Subcutaneous abdominal adipose tissue (tissue), 5 donors: ENCODE measurements at regions not wholly inside any gene's neighbourhood (a gene's known extent, or its start where the extent isn't known, plus 50 kb on each side); places are given as distances from the start of the nearest gene placed in this dataset.

Source experiments
- H3K27ac ChIP-seq: one replicate; pipeline ENCODE4 v1.7.0; 2013; ENCODE audit warnings: low read depth, mild to moderate bottlenecking, inconsistent platforms, low read length, moderate library complexity
- H3K27me3 ChIP-seq, 5 donors: one replicate each; pipeline ENCODE4 v1.7.0; 2013; ENCODE audit warnings: low read length in 5 of 5, inconsistent platforms in 1 of 5; ENCODE audit not compliant: control insufficient read depth in 5 of 5, insufficient read depth in 4 of 5
- H3K36me3 ChIP-seq, 5 donors: one replicate each; pipeline ENCODE4 v1.7.0; 2013; ENCODE audit warnings: low read length in 5 of 5; ENCODE audit not compliant: control insufficient read depth in 5 of 5, insufficient read depth in 5 of 5
- H3K4me1 ChIP-seq, 5 donors: one replicate each; pipeline ENCODE4 v1.7.0; 2013; ENCODE audit warnings: low read length in 5 of 5, mild to moderate bottlenecking in 3 of 5, moderate library complexity in 1 of 5; ENCODE audit not compliant: control insufficient read depth in 5 of 5, insufficient read depth in 5 of 5
- H3K4me3 ChIP-seq, 5 donors: one replicate each; pipeline ENCODE4 v1.7.0; 2013; ENCODE audit warnings: low read length in 5 of 5, low read depth in 1 of 5
- H3K9ac ChIP-seq, 5 donors: one replicate each; pipeline ENCODE4 v1.7.0; 2013; ENCODE audit warnings: low read length in 5 of 5, mild to moderate bottlenecking in 4 of 5, moderate library complexity in 3 of 5
- H3K9me3 ChIP-seq, 5 donors: one replicate each; pipeline ENCODE4 v1.7.0; 2013; ENCODE audit warnings: low read length in 5 of 5; ENCODE audit not compliant: control insufficient read depth in 5 of 5
- donor health status: healthy.
- donor health status: healthy.
- donor health status: healthy.
- donor health status: healthy.
- donor health status: healthy.

GRCh38 chr14:22422238-22422637, 166.8 kb downstream of the DAD1 start:
- no peaks in the 10 kb centered on the region for H3K27me3 ChIP-seq
- H3K4me3 ChIP-seq, result no peak overlapping the region
- H3K9me3 ChIP-seq, result no peaks in the 10 kb centered on the region
- H3K9ac ChIP-seq, result no peak overlapping the region
- H3K4me1 ChIP-seq, result peaks cover 0 to 2% (median under 1%) of the 10 kb centered on the region in 5 donors
- no peak overlapping the region for H3K27ac ChIP-seq
- H3K36me3 ChIP-seq, result no peaks in the 10 kb centered on the region

GRCh38 chr14:22420598-22421186, 168.3 kb downstream of the DAD1 start:
- Histone ChIP-seq H3K9me3 (no peaks in the 10 kb centered on the region), H3K4me3 (no peak overlapping the region), H3K36me3 (no peaks in the 10 kb centered on the region), H3K27me3 (no peaks in the 10 kb centered on the region), H3K4me1 (no peaks in the 10 kb centered on the region), H3K27ac (no peak overlapping the region), H3K9ac (no peak overlapping the region)

- H3K4me1 ChIP-seq, result no peaks in the 10 kb centered on the region
- H3K4me3 ChIP-seq, result no peak overlapping the region
- H3K27ac ChIP-seq, result no peak overlapping the region
- no peaks in the 10 kb centered on the region for H3K9me3 ChIP-seq
- no peak overlapping the region for H3K9ac ChIP-seq
- H3K36me3 ChIP-seq, result no peaks in the 10 kb centered on the region
- H3K27me3 ChIP-seq, result no peaks in the 10 kb centered on the region
Measured at GRCh38 chr14:22419620-22420019, 169.4 kb downstream of the DAD1 start.

GRCh38 chr14:22418631-22419030, 170.4 kb downstream of the DAD1 start:
- H3K4me1 ChIP-seq, result no peaks in the 10 kb centered on the region

GRCh38 chr14:22417914-22418313, 171.1 kb downstream of the DAD1 start:
- no peak overlapping the region for H3K4me3 ChIP-seq
- no peaks in the 10 kb centered on the region for H3K36me3 ChIP-seq
- no peak overlapping the region for H3K27ac ChIP-seq
- H3K4me1 ChIP-seq, result peaks cover 0 to 7% (median 0%) of the 10 kb centered on the region in 5 donors
- no peak overlapping the region for H3K9ac ChIP-seq
- no peaks in the 10 kb centered on the region for H3K27me3 ChIP-seq
- H3K9me3 ChIP-seq, result no peaks in the 10 kb centered on the region

More at GRCh38 chr14:22418631-22419030, 170.4 kb downstream of the DAD1 start:
- H3K27me3 ChIP-seq, result no peaks in the 10 kb centered on the region
- no peak overlapping the region for H3K9ac ChIP-seq
- no peaks in the 10 kb centered on the region for H3K9me3 ChIP-seq
- no peaks in the 10 kb centered on the region for H3K36me3 ChIP-seq
- H3K4me3 ChIP-seq, result no peak overlapping the region
- H3K27ac ChIP-seq, result no peak overlapping the region

- Histone ChIP-seq H3K4me1 (peaks cover 0 to 15% (median 3%) of the 10 kb centered on the region in 5 donors), H3K27me3 (no peaks in the 10 kb centered on the region), H3K9me3 (no peaks in the 10 kb centered on the region), H3K9ac (no peak overlapping the region), H3K4me3 (no peak overlapping the region), H3K36me3 (no peaks in the 10 kb centered on the region), H3K27ac (no peak overlapping the region)
Measured at GRCh38 chr14:22416193-22416592, 172.8 kb downstream of the DAD1 start.

- Histone ChIP-seq H3K9me3 (no peaks in the 10 kb centered on the region), H3K27me3 (no peaks in the 10 kb centered on the region), H3K4me3 (no peak overlapping the region), H3K9ac (no peak overlapping the region), H3K36me3 (no peaks in the 10 kb centered on the region), H3K27ac (no peak overlapping the region), H3K4me1 (peaks cover 0 to 21% (median 3%) of the 10 kb centered on the region in 5 donors)
Measured at GRCh38 chr14:22415605-22415959, 173.4 kb downstream of the DAD1 start.

GRCh38 chr14:22414876-22415604, 174.0 kb downstream of the DAD1 start:
- Histone ChIP-seq H3K9ac (no peak overlapping the region), H3K4me3 (no peak overlapping the region), H3K27me3 (no peaks in the 10 kb centered on the region), H3K36me3 (no peaks in the 10 kb centered on the region), H3K4me1 (peaks cover 0 to 26% (median 3%) of the 10 kb centered on the region in 5 donors), H3K27ac (no peak overlapping the region), H3K9me3 (no peaks in the 10 kb centered on the region)

GRCh38 chr14:22412926-22413411, 176.1 kb downstream of the DAD1 start:
- H3K9me3 ChIP-seq, result no peaks in the 10 kb centered on the region
- no peaks in the 10 kb centered on the region for H3K36me3 ChIP-seq
- H3K4me3 ChIP-seq, result peak overlapping the region in 1 of 5 donors; percentile 3
- H3K27me3 ChIP-seq, result no peaks in the 10 kb centered on the region
- H3K4me1 ChIP-seq, result peaks cover 0 to 26% (median 3%) of the 10 kb centered on the region in 5 donors
- H3K27ac ChIP-seq, result no peak overlapping the region
- no peak overlapping the region for H3K9ac ChIP-seq

GRCh38 chr14:22411398-22412055, 177.5 kb downstream of the DAD1 start:
- Histone ChIP-seq H3K4me3 (no peak overlapping the region), H3K36me3 (no peaks in the 10 kb centered on the region), H3K27ac (no peak overlapping the region), H3K9me3 (no peaks in the 10 kb centered on the region), H3K4me1 (peaks cover 0 to 26% (median 3%) of the 10 kb centered on the region in 5 donors), H3K27me3 (no peaks in the 10 kb centered on the region), H3K9ac (no peak overlapping the region)
